ENCODE measurements at regions not wholly inside any gene's neighbourhood (a gene's known extent, or its start where the extent isn't known, plus 50 kb on each side); places are given as distances from the start of the nearest gene placed in this dataset.

- peak; percentile 17; the same call in 1 of the 2 replicates for TF ChIP-seq SALL2 (CRISPR knock-in tag; IDR thresholded peaks at IDR 0.05)
- TF ChIP-seq, protein P1, sequence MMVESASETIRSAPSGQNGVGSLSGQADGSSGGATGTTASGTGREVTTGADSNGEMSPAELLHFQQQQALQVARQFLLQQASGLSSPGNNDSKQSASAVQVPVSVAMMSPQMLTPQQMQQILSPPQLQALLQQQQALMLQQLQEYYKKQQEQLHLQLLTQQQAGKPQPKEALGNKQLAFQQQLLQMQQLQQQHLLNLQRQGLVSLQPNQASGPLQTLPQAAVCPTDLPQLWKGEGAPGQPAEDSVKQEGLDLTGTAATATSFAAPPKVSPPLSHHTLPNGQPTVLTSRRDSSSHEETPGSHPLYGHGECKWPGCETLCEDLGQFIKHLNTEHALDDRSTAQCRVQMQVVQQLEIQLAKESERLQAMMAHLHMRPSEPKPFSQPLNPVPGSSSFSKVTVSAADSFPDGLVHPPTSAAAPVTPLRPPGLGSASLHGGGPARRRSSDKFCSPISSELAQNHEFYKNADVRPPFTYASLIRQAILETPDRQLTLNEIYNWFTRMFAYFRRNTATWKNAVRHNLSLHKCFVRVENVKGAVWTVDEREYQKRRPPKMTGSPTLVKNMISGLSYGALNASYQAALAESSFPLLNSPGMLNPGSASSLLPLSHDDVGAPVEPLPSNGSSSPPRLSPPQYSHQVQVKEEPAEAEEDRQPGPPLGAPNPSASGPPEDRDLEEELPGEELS (CRISPR knock-in tag; IDR thresholded peaks at IDR 0.05), result peak; percentile 96
- TF ChIP-seq, protein P2, sequence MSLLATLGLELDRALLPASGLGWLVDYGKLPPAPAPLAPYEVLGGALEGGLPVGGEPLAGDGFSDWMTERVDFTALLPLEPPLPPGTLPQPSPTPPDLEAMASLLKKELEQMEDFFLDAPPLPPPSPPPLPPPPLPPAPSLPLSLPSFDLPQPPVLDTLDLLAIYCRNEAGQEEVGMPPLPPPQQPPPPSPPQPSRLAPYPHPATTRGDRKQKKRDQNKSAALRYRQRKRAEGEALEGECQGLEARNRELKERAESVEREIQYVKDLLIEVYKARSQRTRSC (CRISPR knock-in tag; IDR thresholded peaks at IDR 0.05; ENCODE audit: low read depth), result peak; percentile 99
- no peak for TF ChIP-seq AGO2 (optimal IDR thresholded peaks at IDR 0.05; ENCODE audit: low read depth, low read length)
- no peak for TF ChIP-seq RBM22 (optimal IDR thresholded peaks at IDR 0.05; ENCODE audit: low read length)
- no peak for TF ChIP-seq ISX (CRISPR knock-in tag; conservative IDR thresholded peaks at IDR 0.05)
- peak; percentile 81 for TF ChIP-seq POLR2G (IDR thresholded peaks at IDR 0.05; ENCODE audit: low read depth, low read length)
- no peak for TF ChIP-seq GTF2F1 (IDR thresholded peaks at IDR 0.05; ENCODE audit: low read length)
- peak; percentile 75; the same call in 1 of the 2 replicates for TF ChIP-seq HMGXB3 (CRISPR knock-in tag; IDR thresholded peaks at IDR 0.05; ENCODE audit: borderline replicate concordance)
- TF ChIP-seq SALL1 (CRISPR knock-in tag; IDR thresholded peaks at IDR 0.05), result peak; percentile 100
- peak; percentile 77 for TF ChIP-seq JUND (CRISPR knock-in tag; IDR thresholded peaks at IDR 0.05)
- TF ChIP-seq CCDC6 (CRISPR knock-in tag; IDR thresholded peaks at IDR 0.05), result peak; percentile 72
- TF ChIP-seq ZNF121 (CRISPR knock-in tag; IDR thresholded peaks at IDR 0.05), result peak; percentile 50; the same call in 1 of the 2 replicates
- TF ChIP-seq, protein P3, sequence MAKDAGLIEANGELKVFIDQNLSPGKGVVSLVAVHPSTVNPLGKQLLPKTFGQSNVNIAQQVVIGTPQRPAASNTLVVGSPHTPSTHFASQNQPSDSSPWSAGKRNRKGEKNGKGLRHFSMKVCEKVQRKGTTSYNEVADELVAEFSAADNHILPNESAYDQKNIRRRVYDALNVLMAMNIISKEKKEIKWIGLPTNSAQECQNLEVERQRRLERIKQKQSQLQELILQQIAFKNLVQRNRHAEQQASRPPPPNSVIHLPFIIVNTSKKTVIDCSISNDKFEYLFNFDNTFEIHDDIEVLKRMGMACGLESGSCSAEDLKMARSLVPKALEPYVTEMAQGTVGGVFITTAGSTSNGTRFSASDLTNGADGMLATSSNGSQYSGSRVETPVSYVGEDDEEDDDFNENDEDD (CRISPR knock-in tag; IDR thresholded peaks at IDR 0.05; ENCODE audit: borderline replicate concordance), result peak; percentile 74; the same call in 1 of the 2 replicates
- peak; percentile 99 for TF ChIP-seq MIER3 (CRISPR knock-in tag; IDR thresholded peaks at IDR 0.05; ENCODE audit: borderline replicate concordance)
- TF ChIP-seq ZNF850 (CRISPR knock-in tag; conservative IDR thresholded peaks at IDR 0.05), result no peak
- TF ChIP-seq ZNF451 (CRISPR knock-in tag; IDR thresholded peaks at IDR 0.05), result peak; percentile 84; the same call in 1 of the 2 replicates
- TF ChIP-seq ZNF260 (CRISPR knock-in tag; IDR thresholded peaks at IDR 0.05; ENCODE audit: borderline replicate concordance, low read depth), result no peak
- TF ChIP-seq E2F1 (CRISPR knock-in tag; IDR thresholded peaks at IDR 0.05), result no peak; the same call in 1 of the 2 replicates
- no peak for TF ChIP-seq ZNF484 (CRISPR knock-in tag; IDR thresholded peaks at IDR 0.05; ENCODE audit: borderline replicate concordance, low read depth)
Measured at GRCh38 chr6:11392778-11393507, 144.6 kb upstream of the TMEM170B start (continued).

Measured in HepG2 (cell line).